Chondrocyte (in vitro differentiated cells): ENCODE measurements at regions not wholly inside any gene's neighbourhood (a gene's known extent, or its start where the extent isn't known, plus 50 kb on each side); places are given as distances from the start of the nearest gene placed in this dataset.

Source experiments
- DNase-seq: peaks from one replicate; pipeline ENCODE4 v3.0.0; 2021; ENCODE audit warnings: mixed read lengths, low spot score
- H3K27ac Mint-ChIP-seq: one replicate; pipeline ENCODE4 v1.8.0; 2021; ENCODE audit warnings: mild to moderate bottlenecking, moderate library complexity, mixed read lengths; ENCODE audit not compliant: unreplicated experiment
- H3K27me3 Mint-ChIP-seq: 2 replicates; pipeline ENCODE4 v1.8.0; 2021; ENCODE audit warnings: low read depth, mixed read lengths
- H3K36me3 Mint-ChIP-seq: 2 replicates; pipeline ENCODE4 v1.8.0; 2021; ENCODE audit warnings: low read depth, mixed read lengths
- H3K4me1 Mint-ChIP-seq: 2 replicates; pipeline ENCODE4 v1.8.0; 2021; ENCODE audit warnings: low read depth, mild to moderate bottlenecking, mixed read lengths
- H3K4me3 Mint-ChIP-seq: one replicate; pipeline ENCODE4 v1.8.0; 2021; ENCODE audit warnings: mild to moderate bottlenecking, moderate library complexity, mixed read lengths; ENCODE audit not compliant: unreplicated experiment
- H3K9me3 Mint-ChIP-seq: 2 replicates; pipeline ENCODE4 v1.8.0; 2021; ENCODE audit warnings: low read depth, mixed read lengths
- CTCF ChIP-seq: fragments of 200-600 bp; sonication (generic); IDR thresholded peaks from 2 replicates; pipeline ENCODE4 v1.5.0; 2021; ENCODE audit warnings: antibody characterized with exemption, mild to moderate bottlenecking, moderate library complexity

GRCh38 chr7:131014906-131015656, 281.1 kb upstream of the KLF14 start:
- no peak for DNase-seq
- no peaks in the 10 kb centered on the region for H3K9me3 Mint-ChIP-seq
- no peak overlapping the region for H3K4me3 Mint-ChIP-seq
- peaks cover 63% of the 10 kb centered on the region for H3K4me1 Mint-ChIP-seq
- H3K36me3 Mint-ChIP-seq: no peaks in the 10 kb centered on the region
- TF ChIP-seq CTCF: no peak
- H3K27ac Mint-ChIP-seq: peak overlapping the region; percentile 82
- no peaks in the 10 kb centered on the region for H3K27me3 Mint-ChIP-seq

GRCh38 chr7:131015657-131015958, 281.6 kb upstream of the KLF14 start:
- H3K27ac Mint-ChIP-seq: peak overlapping the region; percentile 82
- DNase-seq: no peak
- no peak overlapping the region for H3K4me3 Mint-ChIP-seq
- no peaks in the 10 kb centered on the region for H3K27me3 Mint-ChIP-seq
- no peaks in the 10 kb centered on the region for H3K9me3 Mint-ChIP-seq
- H3K4me1 Mint-ChIP-seq: peaks cover 58% of the 10 kb centered on the region
- TF ChIP-seq CTCF: no peak
- no peaks in the 10 kb centered on the region for H3K36me3 Mint-ChIP-seq

- no peak overlapping the region for H3K27ac Mint-ChIP-seq
- peaks cover 2% of the 10 kb centered on the region for H3K36me3 Mint-ChIP-seq
- no peak for DNase-seq
- TF ChIP-seq CTCF: no peak
- no peak overlapping the region for H3K4me3 Mint-ChIP-seq
- no peaks in the 10 kb centered on the region for H3K9me3 Mint-ChIP-seq
- no peaks in the 10 kb centered on the region for H3K27me3 Mint-ChIP-seq
- H3K4me1 Mint-ChIP-seq: peaks cover 54% of the 10 kb centered on the region
Observed at GRCh38 chr7:131016230-131016629, 282.2 kb upstream of the KLF14 start.

- no peak for TF ChIP-seq CTCF
- H3K4me1 Mint-ChIP-seq: peaks cover 32% of the 10 kb centered on the region
- no peaks in the 10 kb centered on the region for H3K9me3 Mint-ChIP-seq
- no peak for DNase-seq
- H3K27ac Mint-ChIP-seq: no peak overlapping the region
- peaks cover 4% of the 10 kb centered on the region for H3K36me3 Mint-ChIP-seq
- H3K4me3 Mint-ChIP-seq: no peak overlapping the region
- H3K27me3 Mint-ChIP-seq: no peaks in the 10 kb centered on the region
Observed at GRCh38 chr7:131019351-131019750, 285.3 kb upstream of the KLF14 start.

- no peaks in the 10 kb centered on the region for H3K27me3 Mint-ChIP-seq
- no peak for TF ChIP-seq CTCF
- H3K4me1 Mint-ChIP-seq: peaks cover 20% of the 10 kb centered on the region
- H3K27ac Mint-ChIP-seq: no peak overlapping the region
- H3K4me3 Mint-ChIP-seq: no peak overlapping the region
- H3K9me3 Mint-ChIP-seq: no peaks in the 10 kb centered on the region
- peaks cover 4% of the 10 kb centered on the region for H3K36me3 Mint-ChIP-seq
- no peak for DNase-seq
Observed at GRCh38 chr7:131020759-131021261, 286.8 kb upstream of the KLF14 start.
